Smooth muscle cell (in vitro differentiated cells): ENCODE measurements at regions not wholly inside any gene's neighbourhood (a gene's known extent, or its start where the extent isn't known, plus 50 kb on each side); places are given as distances from the start of the nearest gene placed in this dataset.

Source experiments
- DNase-seq: peaks from one replicate; lab custom pipeline; 2025; ENCODE audit not compliant: unreplicated experiment; lab: John Stamatoyannopoulos, UW
- H2AFZ ChIP-seq: fragments of 200-600 bp; sonication (generic); 2 replicates; pipeline ENCODE4 v1.6.0; 2016; ENCODE audit warnings: antibody characterized with exemption, low read depth, mild to moderate bottlenecking
- H3F3A ChIP-seq: fragments of 200-600 bp; sonication (generic); 2 replicates; pipeline ENCODE4 v1.6.0; 2017; ENCODE audit warnings: antibody characterized with exemption, low read depth
- H3K27ac ChIP-seq: fragments of 200-600 bp; sonication (generic); 2 replicates; pipeline ENCODE4 v1.5.1; 2016; ENCODE audit warnings: low read depth, mild to moderate bottlenecking
- H3K27me3 ChIP-seq: fragments of 200-600 bp; sonication (generic); 2 replicates; pipeline ENCODE4 v1.6.1; 2016; ENCODE audit warnings: low read depth, mild to moderate bottlenecking
- H3K36me3 ChIP-seq: fragments of 200-600 bp; sonication (generic); 2 replicates; pipeline ENCODE4 v1.5.1; 2016; ENCODE audit warnings: low read depth
- H3K4me1 ChIP-seq: fragments of 200-600 bp; sonication (generic); 2 replicates; pipeline ENCODE4 v1.5.1; 2016; ENCODE audit warnings: low read depth
- H3K4me2 ChIP-seq: fragments of 200-600 bp; sonication (generic); 2 replicates; pipeline ENCODE4 v1.6.0; 2016; ENCODE audit warnings: mild to moderate bottlenecking
- H3K4me3 ChIP-seq: fragments of 200-600 bp; sonication (generic); 2 replicates; pipeline ENCODE4 v1.5.1; 2016; ENCODE audit warnings: mild to moderate bottlenecking
- H3K79me2 ChIP-seq: fragments of 200-600 bp; sonication (generic); 2 replicates; pipeline ENCODE4 v1.6.0; 2016; ENCODE audit warnings: low read depth, mild to moderate bottlenecking
- H3K9ac ChIP-seq: fragments of 200-600 bp; sonication (generic); 2 replicates; pipeline ENCODE4 v1.6.0; 2016; ENCODE audit warnings: low read depth
- H3K9me3 ChIP-seq: fragments of 200-600 bp; sonication (generic); replicated peaks from 2 replicates; pipeline ENCODE4 v1.5.1; 2016; ENCODE audit warnings: low read depth
- H4K20me1 ChIP-seq: fragments of 200-600 bp; sonication (generic); 2 replicates; pipeline ENCODE4 v1.6.0; 2016; ENCODE audit warnings: low read depth
- WGBS: methylation state at CpG from one replicate; pipeline ENCODE4 v1.1.7; 2016; ENCODE audit warnings: low lambda C conversion rate; 5-methylcytosine and 5-hydroxymethylcytosine counted together
- TF ChIP-seq, protein P1 (sequence below): fragments of 200-600 bp; sonication (generic); IDR thresholded peaks from 2 replicates; pipeline ENCODE4 v1.5.1; 2017; ENCODE audit warnings: borderline replicate concordance, mild to moderate bottlenecking, antibody characterized with exemption; ENCODE audit not compliant: insufficient read depth, poor library complexity, severe bottlenecking

- Histone ChIP-seq H3K36me3 (no peaks in the 10 kb centered on the region), H3K9ac (no peak overlapping the region)
- 58% methylated on average over 3 of the region's 3 CpGs for WGBS
Observed at GRCh38 chr17:34006126-34006525, 249.0 kb upstream of the CCL2 start.

GRCh38 chr17:34008125-34008524 lies 247.0 kb upstream of the CCL2 start:
- DNase-seq = no peak
- Histone ChIP-seq H4K20me1 (no peaks in the 10 kb centered on the region), H3K36me3 (no peaks in the 10 kb centered on the region), H3F3A (no peaks in the 10 kb centered on the region), H3K4me1 (no peaks in the 10 kb centered on the region), H3K27ac (no peak overlapping the region), H3K79me2 (no peaks in the 10 kb centered on the region), H3K4me3 (no peak overlapping the region), H3K9me3 (no peaks in the 10 kb centered on the region), H3K9ac (no peak overlapping the region), H3K27me3 (no peaks in the 10 kb centered on the region), H3K4me2 (no peak overlapping the region), H2AFZ (no peak overlapping the region)
- WGBS = 93% methylated on average over 1 of the region's 1 CpG
- TF ChIP-seq, protein P1, sequence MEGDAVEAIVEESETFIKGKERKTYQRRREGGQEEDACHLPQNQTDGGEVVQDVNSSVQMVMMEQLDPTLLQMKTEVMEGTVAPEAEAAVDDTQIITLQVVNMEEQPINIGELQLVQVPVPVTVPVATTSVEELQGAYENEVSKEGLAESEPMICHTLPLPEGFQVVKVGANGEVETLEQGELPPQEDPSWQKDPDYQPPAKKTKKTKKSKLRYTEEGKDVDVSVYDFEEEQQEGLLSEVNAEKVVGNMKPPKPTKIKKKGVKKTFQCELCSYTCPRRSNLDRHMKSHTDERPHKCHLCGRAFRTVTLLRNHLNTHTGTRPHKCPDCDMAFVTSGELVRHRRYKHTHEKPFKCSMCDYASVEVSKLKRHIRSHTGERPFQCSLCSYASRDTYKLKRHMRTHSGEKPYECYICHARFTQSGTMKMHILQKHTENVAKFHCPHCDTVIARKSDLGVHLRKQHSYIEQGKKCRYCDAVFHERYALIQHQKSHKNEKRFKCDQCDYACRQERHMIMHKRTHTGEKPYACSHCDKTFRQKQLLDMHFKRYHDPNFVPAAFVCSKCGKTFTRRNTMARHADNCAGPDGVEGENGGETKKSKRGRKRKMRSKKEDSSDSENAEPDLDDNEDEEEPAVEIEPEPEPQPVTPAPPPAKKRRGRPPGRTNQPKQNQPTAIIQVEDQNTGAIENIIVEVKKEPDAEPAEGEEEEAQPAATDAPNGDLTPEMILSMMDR = no peak

More at GRCh38 chr17:34006126-34006525, 249.0 kb upstream of the CCL2 start:
- Histone ChIP-seq H2AFZ (no peak overlapping the region), H3K27me3 (no peaks in the 10 kb centered on the region), H3K4me3 (no peak overlapping the region), H3F3A (no peaks in the 10 kb centered on the region), H4K20me1 (no peaks in the 10 kb centered on the region), H3K4me2 (no peak overlapping the region), H3K4me1 (no peaks in the 10 kb centered on the region), H3K79me2 (no peaks in the 10 kb centered on the region), H3K27ac (no peak overlapping the region), H3K9me3 (no peaks in the 10 kb centered on the region)
- TF ChIP-seq, protein P1 = no peak
- no peak for DNase-seq

GRCh38 chr17:34009912-34010311 lies 245.2 kb upstream of the CCL2 start:
- 66% methylated on average over 5 of the region's 5 CpGs for WGBS
- Histone ChIP-seq H3K36me3 (no peaks in the 10 kb centered on the region), H3K9ac (no peak overlapping the region), H4K20me1 (no peaks in the 10 kb centered on the region), H3F3A (no peaks in the 10 kb centered on the region), H3K4me2 (no peak overlapping the region), H3K4me1 (no peaks in the 10 kb centered on the region), H3K9me3 (no peaks in the 10 kb centered on the region), H3K4me3 (no peak overlapping the region), H3K27ac (no peak overlapping the region), H3K27me3 (no peaks in the 10 kb centered on the region), H2AFZ (no peak overlapping the region), H3K79me2 (no peaks in the 10 kb centered on the region)
- DNase-seq = no peak
- TF ChIP-seq, protein P1 = no peak

GRCh38 chr17:34010534-34010933 lies 244.6 kb upstream of the CCL2 start:
- Histone ChIP-seq H3K4me1 (no peaks in the 10 kb centered on the region), H3K79me2 (no peaks in the 10 kb centered on the region), H3K4me2 (no peak overlapping the region), H3K9me3 (no peaks in the 10 kb centered on the region), H3K27ac (no peak overlapping the region), H2AFZ (no peak overlapping the region), H3K27me3 (no peaks in the 10 kb centered on the region), H3K36me3 (no peaks in the 10 kb centered on the region), H3K4me3 (no peak overlapping the region), H3F3A (no peaks in the 10 kb centered on the region), H4K20me1 (no peaks in the 10 kb centered on the region), H3K9ac (no peak overlapping the region)
- 70% methylated on average over 2 of the region's 2 CpGs for WGBS
- TF ChIP-seq, protein P1 = no peak
- no peak for DNase-seq
